Adipose tissue (tissue), 3 donors: ENCODE measurements at regions not wholly inside any gene's neighbourhood (a gene's known extent, or its start where the extent isn't known, plus 50 kb on each side); places are given as distances from the start of the nearest gene placed in this dataset.
"Not testable (repeated sequence)": the region's sequence is repeated elsewhere in the genome, so short reads cannot be mapped to it uniquely, and the experiment has no call there.

Experiments
- H3K27ac ChIP-seq: one replicate; pipeline ENCODE4 v1.5.1; 2013; ENCODE audit warnings: low read depth, low read length
- WGBS, 3 donors: extraction: QIAGEN DNeasy Blood & Tissue Kit; methylation state at CpG; one replicate each; pipeline ENCODE4 v1.1.7; 2013; 5-methylcytosine and 5-hydroxymethylcytosine counted together
- donor health status: healthy with polysubstance abuse.
- donor health status: Bipolar disorder and iron deficiency.
- donor health status: healthy.

DNA sequence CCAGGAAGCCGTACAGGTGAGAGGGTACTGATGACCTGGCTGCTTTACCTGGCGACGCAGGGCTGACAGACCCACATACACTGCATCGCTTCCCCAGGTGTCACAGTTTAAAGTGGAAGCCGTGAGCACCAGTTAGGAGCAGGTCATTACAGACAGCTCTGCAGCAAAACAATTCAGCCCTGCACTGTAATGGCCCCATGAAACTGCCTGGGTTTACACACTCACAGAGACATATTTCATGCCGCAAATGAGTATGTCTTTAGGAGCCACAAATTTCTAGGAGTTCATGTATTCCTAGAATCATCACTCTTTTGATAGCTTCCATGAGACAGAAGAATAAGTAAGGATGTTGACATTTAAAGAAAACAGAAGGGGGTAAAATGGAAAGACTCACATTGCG is 723.1 kb downstream of the MATN1 start:
- H3K27ac ChIP-seq: no peak overlapping the region
- WGBS, 3 donors: 78 to 83% (median 80%) methylated on average over 7 of the region's 7 CpGs

DNA sequence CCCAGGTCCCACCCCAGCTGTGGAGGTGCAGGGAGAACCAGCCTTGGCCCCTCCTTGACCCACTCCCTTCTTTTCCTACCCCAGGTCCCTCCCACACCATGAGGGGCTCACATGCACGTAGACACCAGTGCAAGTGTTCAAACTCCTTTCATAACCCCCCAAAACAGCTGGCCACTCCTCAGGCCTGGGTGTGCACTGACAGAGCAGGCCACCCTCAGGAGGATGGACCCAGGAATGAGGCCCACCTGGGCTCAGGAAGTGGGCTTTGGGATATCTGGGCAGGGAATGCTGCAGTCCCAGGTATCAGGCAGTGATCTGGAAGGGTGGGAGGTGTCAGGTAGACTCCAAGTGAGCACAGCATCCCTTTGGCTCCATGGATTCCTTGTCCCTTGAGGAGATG is 723.8 kb downstream of the MATN1 start:
- H3K27ac ChIP-seq: no peak overlapping the region
- 80 to 94% (median 83%) methylated on average over 1 of the region's 1 CpG for WGBS, 3 donors

- 75 to 80% (median 80%) methylated on average over 4 of the region's 4 CpGs for WGBS, 3 donors
- no peak overlapping the region for H3K27ac ChIP-seq
Observed at GRCh38 chr1:29998686-29999085, 724.7 kb downstream of the MATN1 start.

GRCh38 chr1:29997818-29998217 is 725.6 kb downstream of the MATN1 start:
- H3K27ac ChIP-seq: not testable (repeated sequence)
- WGBS, 3 donors: 67 to 100% (median 83%) methylated on average over 1 of the region's 3 CpGs

GRCh38 chr1:29993950-29994349 is 729.4 kb downstream of the MATN1 start:
- no peak overlapping the region for H3K27ac ChIP-seq

DNA sequence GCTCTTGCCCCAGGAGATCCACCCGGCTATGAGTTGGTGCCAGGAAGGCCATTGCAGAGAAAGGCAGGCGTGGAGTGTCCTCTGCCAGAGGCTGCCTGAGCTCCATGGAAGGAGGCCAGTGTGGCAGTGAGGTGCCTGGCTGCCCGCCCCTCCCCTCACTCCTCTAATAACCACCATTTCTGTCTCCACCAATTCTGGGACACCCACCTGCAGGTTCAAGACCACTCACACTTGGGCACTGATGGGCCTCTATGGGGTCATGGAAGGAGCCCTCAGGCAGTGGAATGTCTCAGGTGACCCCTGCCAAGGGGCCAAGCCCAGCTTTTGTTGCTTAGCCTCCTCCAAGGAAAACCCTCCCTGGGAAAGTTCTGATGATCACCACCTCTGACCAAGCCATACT is 731.6 kb downstream of the MATN1 start:
- H3K27ac ChIP-seq: no peak overlapping the region
- 80 to 92% (median 86%) methylated on average over 3 of the region's 3 CpGs for WGBS, 3 donors

GRCh38 chr1:29991025-29991424 is 732.4 kb downstream of the MATN1 start:
- no peak overlapping the region for H3K27ac ChIP-seq
- 43 to 58% (median 45%) methylated on average over 15 of the region's 15 CpGs for WGBS, 3 donors

DNA sequence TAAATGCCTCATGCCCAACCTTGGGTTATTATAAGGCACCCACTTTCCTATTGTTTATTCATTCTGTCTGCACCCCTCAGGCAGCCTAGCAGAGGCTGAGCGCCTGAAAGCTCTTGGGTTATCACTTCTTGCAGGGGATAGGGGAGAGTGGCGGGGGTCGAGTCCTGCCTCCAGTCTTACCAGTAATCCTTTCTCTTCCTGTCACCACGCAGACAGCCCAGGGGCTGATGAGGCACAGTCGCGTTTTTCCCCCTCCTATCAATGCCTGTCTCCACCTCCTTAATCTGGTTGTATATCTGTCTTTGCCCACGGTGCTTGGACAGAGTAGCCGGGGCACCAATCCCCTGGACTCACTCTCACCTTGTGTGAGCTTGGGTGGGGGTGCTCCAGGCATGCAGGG is 733.1 kb downstream of the MATN1 start:
- WGBS, 3 donors: 69 to 78% (median 70%) methylated on average over 8 of the region's 8 CpGs
- no peak overlapping the region for H3K27ac ChIP-seq

DNA sequence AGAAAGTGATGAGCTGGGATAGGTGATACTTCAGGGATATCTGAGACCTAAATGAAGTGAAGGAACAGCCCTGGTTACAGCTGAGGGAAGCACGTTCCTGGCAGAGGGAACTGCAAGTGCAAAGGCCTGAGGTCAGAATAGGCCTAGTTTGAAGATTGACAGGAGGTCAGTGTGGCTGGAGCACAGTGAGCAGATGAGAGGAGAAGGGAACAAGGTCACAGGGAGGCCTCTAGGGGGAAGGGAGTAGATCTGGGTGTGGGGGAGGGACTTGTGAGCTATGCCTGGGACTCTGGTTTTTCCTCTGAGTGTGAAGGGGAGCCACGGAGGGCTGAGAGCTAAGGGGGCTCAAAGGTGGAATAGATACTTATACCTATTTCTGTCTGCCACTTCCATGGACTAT is 736.4 kb downstream of the MATN1 start:
- no peak overlapping the region for H3K27ac ChIP-seq
- WGBS, 3 donors: 43 to 60% (median 45%) methylated on average over 2 of the region's 2 CpGs

DNA sequence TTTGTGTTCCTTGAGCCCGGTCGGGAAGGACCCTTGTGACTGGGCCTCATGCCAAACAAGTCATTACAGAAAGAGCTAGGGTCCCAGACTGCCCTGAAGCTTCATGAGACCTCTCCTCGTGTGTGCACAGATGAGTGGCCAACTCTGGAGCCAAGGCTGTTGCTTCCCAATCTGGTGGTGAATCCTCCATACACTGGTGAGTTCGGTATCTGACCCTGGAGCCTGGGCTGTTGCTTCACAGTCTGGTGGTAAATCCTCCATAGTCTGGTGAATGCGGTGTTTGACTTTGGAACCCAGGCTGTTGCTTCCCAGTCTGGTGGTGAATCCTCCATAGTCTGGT is 737.8 kb downstream of the MATN1 start:
- 66 to 76% (median 72%) methylated on average over 5 of the region's 5 CpGs for WGBS, 3 donors
- no peak overlapping the region for H3K27ac ChIP-seq

GRCh38 chr1:29984862-29985605 is 738.4 kb downstream of the MATN1 start:
- no peak overlapping the region for H3K27ac ChIP-seq
- WGBS, 3 donors: 42 to 55% (median 47%) methylated on average over 7 of the region's 7 CpGs

GRCh38 chr1:29984166-29984861 is 739.1 kb downstream of the MATN1 start:
- WGBS, 3 donors: 49 to 57% (median 53%) methylated on average over 11 of the region's 11 CpGs
- no peak overlapping the region for H3K27ac ChIP-seq

DNA sequence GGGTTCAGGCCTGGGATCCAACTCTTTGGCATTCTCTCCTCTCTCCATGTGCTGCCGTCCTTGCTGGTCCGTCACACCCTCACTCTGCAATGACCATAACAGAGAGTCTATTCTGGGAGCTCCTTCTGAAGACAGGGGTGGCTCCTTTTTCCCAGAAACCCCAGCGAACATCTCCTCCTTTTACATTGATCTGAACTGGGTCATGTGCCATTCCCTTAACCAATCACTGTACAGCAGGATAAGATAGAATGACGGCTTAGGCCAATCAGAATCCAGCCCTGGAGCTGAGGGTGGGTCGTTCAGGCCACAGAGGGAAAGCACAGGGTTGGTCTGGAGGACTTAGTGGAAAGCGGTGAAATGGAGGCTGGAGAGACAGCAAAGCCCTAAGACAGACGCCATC is 740.1 kb downstream of the MATN1 start:
- 85 to 92% (median 86%) methylated on average over 7 of the region's 7 CpGs for WGBS, 3 donors
- no peak overlapping the region for H3K27ac ChIP-seq

GRCh38 chr1:29981586-29982239 is 741.7 kb downstream of the MATN1 start:
- 75 to 88% (median 86%) methylated on average over 5 of the region's 5 CpGs for WGBS, 3 donors
- no peak overlapping the region for H3K27ac ChIP-seq

GRCh38 chr1:29977550-29977949 is 741.2 kb downstream of the PTPRU start:
- WGBS, 3 donors: 60 to 72% (median 63%) methylated on average over 4 of the region's 4 CpGs
- no peak overlapping the region for H3K27ac ChIP-seq

DNA sequence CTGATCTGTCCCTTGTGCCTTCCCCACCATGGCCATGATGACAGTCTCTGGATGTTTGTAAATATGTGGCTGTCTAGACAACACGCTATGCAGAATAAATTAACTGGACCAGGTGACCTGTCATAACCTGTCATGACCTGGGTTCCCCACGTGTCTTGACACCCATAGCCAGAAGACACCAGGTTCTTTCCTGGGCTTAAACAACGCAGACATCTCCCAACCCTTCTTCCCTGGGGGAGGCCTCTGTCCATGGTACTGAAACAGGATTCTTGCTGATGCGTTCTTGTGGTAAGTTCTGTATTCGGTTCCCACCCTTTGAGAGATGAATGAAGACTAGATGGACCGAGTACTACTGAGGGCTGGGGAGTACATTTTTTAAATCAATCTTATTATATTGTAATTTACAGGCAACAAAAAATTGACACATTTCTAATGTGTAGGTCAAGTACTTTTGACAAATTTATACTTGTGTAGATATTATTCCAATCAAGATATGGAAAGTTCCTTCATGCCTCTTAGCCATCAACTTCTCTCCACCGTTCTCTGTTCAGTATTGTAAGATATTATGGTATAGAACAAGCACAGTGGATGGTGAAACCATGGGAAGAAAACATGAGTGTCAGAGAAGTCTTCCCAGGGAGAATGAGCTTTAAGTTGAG is 738.8 kb downstream of the PTPRU start:
- WGBS, 3 donors: 29 to 31% (median 29%) methylated on average over 7 of the region's 7 CpGs
- H3K27ac ChIP-seq: no peak overlapping the region

GRCh38 chr1:29974316-29974724 is 738.0 kb downstream of the PTPRU start:
- no peak overlapping the region for H3K27ac ChIP-seq
- 18 to 49% (median 38%) methylated on average over 1 of the region's 1 CpG for WGBS, 3 donors

- H3K27ac ChIP-seq: no peak overlapping the region
- 44 to 56% (median 52%) methylated on average over 3 of the region's 3 CpGs for WGBS, 3 donors
Observed at GRCh38 chr1:29973406-29973805, 737.1 kb downstream of the PTPRU start.

DNA sequence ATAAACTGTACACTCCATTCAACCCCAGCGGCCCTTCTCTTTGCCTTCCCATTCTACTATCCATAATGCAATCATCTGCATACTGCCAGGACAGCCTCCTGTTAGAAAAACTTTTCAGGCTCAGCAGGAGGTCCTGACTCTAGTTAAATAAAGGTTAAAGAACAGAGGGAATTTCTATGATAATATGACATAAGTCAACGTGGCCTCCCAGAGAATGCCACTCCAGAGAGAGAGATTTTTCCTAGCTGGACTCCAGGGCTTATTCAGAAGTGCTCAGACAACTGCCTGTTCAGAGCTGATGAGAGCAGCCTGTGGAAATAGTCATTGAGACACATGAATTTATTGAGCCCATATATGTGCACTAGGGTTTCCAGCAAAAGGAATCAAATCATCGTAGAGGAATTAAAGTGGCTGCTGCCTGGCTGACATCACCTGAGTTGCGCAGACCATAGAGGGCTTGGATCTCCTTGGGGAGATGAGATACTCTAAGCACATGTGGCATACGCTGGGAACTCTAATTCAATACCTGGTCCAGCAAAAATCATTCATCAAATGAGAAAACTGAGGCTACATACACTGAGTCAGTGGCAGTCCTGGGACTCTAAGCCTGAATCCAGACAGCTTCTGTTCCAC is 736.2 kb downstream of the PTPRU start:
- H3K27ac ChIP-seq: no peak overlapping the region
- 56 to 77% (median 70%) methylated on average over 5 of the region's 5 CpGs for WGBS, 3 donors
